ENCODE measurements at regions not wholly inside any gene's neighbourhood (a gene's known extent, or its start where the extent isn't known, plus 50 kb on each side); places are given as distances from the start of the nearest gene placed in this dataset.

DNA sequence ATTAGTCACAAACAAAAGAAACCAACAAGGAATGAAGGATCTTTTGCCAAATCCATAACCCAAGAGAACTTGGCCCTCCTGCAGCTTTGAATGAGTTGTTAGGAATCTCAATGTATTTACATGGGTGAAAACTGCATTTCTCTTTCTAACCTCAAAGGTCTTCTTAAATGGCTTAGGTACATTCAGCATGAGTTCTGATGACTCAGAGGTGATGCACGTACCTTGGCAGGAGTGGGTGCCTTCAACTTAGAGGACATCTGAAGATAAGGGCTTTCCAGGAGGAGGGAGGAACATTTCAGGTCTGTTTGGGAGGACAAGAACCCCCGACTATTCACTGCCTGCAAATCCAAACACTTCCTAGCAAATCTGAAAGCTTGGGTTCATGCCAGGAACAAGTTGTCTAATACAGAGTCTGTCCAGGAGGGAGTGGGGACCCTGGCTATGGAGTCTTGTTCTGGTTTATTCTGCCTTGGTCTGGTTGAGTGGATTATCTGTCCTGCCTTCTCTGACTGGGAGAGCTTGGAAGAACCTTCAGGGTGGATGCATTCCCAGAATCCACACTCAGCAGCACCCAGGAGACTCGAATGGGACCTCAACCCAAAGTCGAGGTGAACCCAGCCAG lies 65.7 kb downstream of the IRX2 start:
- Histone ChIP-seq H3K36me3 (ENCODE audit: control insufficient read depth in 2 of 4, insufficient read depth in 4 of 4, low read length in 3 of 4) (no peaks in the 10 kb centered on the region), H2BK12ac (ENCODE audit: low read depth, low read length) (no peak overlapping the region), H4K5ac (ENCODE audit: insufficient read length, low read depth, low read length) (no peak overlapping the region), H4K8ac (ENCODE audit: extremely low read depth, insufficient read depth, low read length) (no peak overlapping the region), H3K14ac (ENCODE audit: insufficient read length) (no peak overlapping the region), H2AFZ (ENCODE audit: low read length) (no peak overlapping the region), H3K4me1 (replicated peaks in 1 of 4; ENCODE audit: control insufficient read depth in 3 of 4, insufficient read depth in 4 of 4, low read length in 3 of 4) (peaks cover 0 to 4% (median 0%) of the 10 kb centered on the region in 4 experiments; a peak in 3 of 7 replicates), H3K4me2 (ENCODE audit: insufficient read depth in 1 of 2, low read depth in 2 of 2, low read length in 2 of 2) (no peak overlapping the region), H3K56ac (replicated peaks; ENCODE audit: insufficient read length, low read depth, low read length) (no peak overlapping the region), H3K23ac (ENCODE audit: insufficient read length) (no peak overlapping the region), H3K9ac (replicated peaks in 1 of 4; ENCODE audit: extremely low read depth in 1 of 4, low read depth in 3 of 4, low read length in 3 of 4) (no peak overlapping the region), H4K20me1 (replicated peaks in 1 of 2; ENCODE audit: control insufficient read depth in 1 of 2, insufficient read depth in 2 of 2, low read length in 2 of 2) (no peaks in the 10 kb centered on the region), H4K91ac (replicated peaks; ENCODE audit: insufficient read length, low read length) (no peak overlapping the region), H3K18ac (ENCODE audit: extremely low read depth, low read length) (no peak overlapping the region), H3K27me3 (replicated peaks in 1 of 4; ENCODE audit: control insufficient read depth in 3 of 4, extremely low read depth in 1 of 4, insufficient read depth in 3 of 4, low read length in 3 of 4) (no peaks in the 10 kb centered on the region; a peak in 1 of 7 replicates), H2BK15ac (ENCODE audit: low read length) (no peak overlapping the region), H3K27ac (ENCODE audit: low read depth, low read length) (no peak overlapping the region), H3K4me3 (ENCODE audit: extremely low read depth in 1 of 4, insufficient read depth in 2 of 4, low read depth in 3 of 4, low read length in 4 of 4) (no peak overlapping the region), H3K4ac (replicated peaks; ENCODE audit: insufficient read length, low read depth, low read length) (no peak overlapping the region), H3K79me1 (ENCODE audit: low read depth, low read length) (no peaks in the 10 kb centered on the region), H3K9me3 (ENCODE audit: insufficient read depth in 2 of 2, low read depth in 1 of 2, low read length in 1 of 2) (no peaks in the 10 kb centered on the region), H3K79me2 (ENCODE audit: control insufficient read depth in 1 of 2, insufficient read depth in 2 of 2, low read length in 2 of 2) (no peaks in the 10 kb centered on the region), H3K23me2 (ENCODE audit: low read depth, low read length) (no peaks in the 10 kb centered on the region), H2BK20ac (ENCODE audit: low read length) (no peak overlapping the region), H2AK5ac (ENCODE audit: low read depth, low read length) (no peak overlapping the region), H2BK120ac (replicated peaks; ENCODE audit: low read depth, low read length) (no peak overlapping the region), H2BK5ac (ENCODE audit: low read depth, low read length) (no peak overlapping the region; the same call in 1 of the 2 replicates)
- ChIA-PET POLR2A (ENCODE audit: partially characterized antibody) (no interaction called here), CTCF (ENCODE audit: partially characterized antibody) (interaction anchor here (0.7 to 2.2 kb wide), 7 partner anchors 10 to 478 kb away, joined by 3 to 7 read pairs (median 3); no protein-coding TSS in a partner anchor)
- no peak for FAIRE-seq
- no peak for DNase-seq (ENCODE audit: low read depth in 1 of 2, low spot score in 2 of 2)
- no peak for TF ChIP-seq BACH1 (IDR thresholded peaks at IDR 0.05; ENCODE audit: low read length)
- no peak for TF ChIP-seq SRF (IDR thresholded peaks at IDR 0.05; ENCODE audit: low read depth, low read length)
- no peak for TF ChIP-seq RBBP5 (IDR thresholded peaks at IDR 0.05; ENCODE audit: borderline replicate concordance, low read depth, low read length)
- no peak for TF ChIP-seq SIX5 (IDR thresholded peaks at IDR 0.05; ENCODE audit: low read depth, low read length)
- TF ChIP-seq RNF2 (IDR thresholded peaks at IDR 0.05; ENCODE audit: borderline replicate concordance, low read depth, low read length, missing control alignments, poor library complexity, severe bottlenecking), result no peak
- TF ChIP-seq SP1 (IDR thresholded peaks at IDR 0.05; ENCODE audit: low read depth, low read length), result no peak
- TF ChIP-seq SAP30 (IDR thresholded peaks at IDR 0.05; ENCODE audit: insufficient read depth, insufficient replicate concordance, low read length), result no peak
- no peak for TF ChIP-seq EZH2 (IDR thresholded peaks at IDR 0.05; ENCODE audit: low read depth, low read length, severe bottlenecking)
- WGBS, 2 experiments (ENCODE audit: extremely low coverage in 1 of 2, insufficient coverage in 1 of 2, insufficient read length in 1 of 2, insufficient replicate concordance in 2 of 2, low coverage in 1 of 2, low lambda C conversion rate in 2 of 2, missing lambda C conversion rate in 1 of 2), result 94% methylated on average over 4 of the region's 4 CpGs; no CpG with 5 or more reads in 1 of the 2 experiments

All from H1 (cell line).